CD4-positive, alpha-beta memory T cell (primary cell): ENCODE measurements at regions not wholly inside any gene's neighbourhood (a gene's known extent, or its start where the extent isn't known, plus 50 kb on each side); places are given as distances from the start of the nearest gene placed in this dataset.

Source experiments
- CTCF ChIA-PET: fragments of 350-600 bp; sonication (Branson Sonifier 250); formaldehyde crosslinking; loops from one replicate; lab custom pipeline; 2021; ENCODE audit warnings: inconsistent platforms; ENCODE audit not compliant: partially characterized antibody; lab: Charles Lee
- POLR2A ChIA-PET: fragments of 350-600 bp; sonication (Branson Sonifier 250); formaldehyde crosslinking; loops from one replicate; lab custom pipeline; 2021; ENCODE audit not compliant: partially characterized antibody; lab: Charles Lee
- DNase-seq, 5 donors: peaks; one replicate each; pipeline versions ENCODE4 v3.0.0 to v3.0.0-alpha.2; 2020 to 2022; ENCODE audit warnings: mixed read lengths in 1 of 5
- H3K27ac ChIP-seq: one replicate; pipeline ENCODE4 v1.7.0; 2013; ENCODE audit warnings: low read depth, low read length
- H3K27me3 ChIP-seq: 2 replicates; pipeline ENCODE4 v1.7.0; 2013; ENCODE audit warnings: mild to moderate bottlenecking, low read length, moderate library complexity; ENCODE audit not compliant: insufficient read depth
- H3K36me3 ChIP-seq: 2 replicates; pipeline ENCODE4 v1.7.0; 2013; ENCODE audit warnings: mild to moderate bottlenecking, low read length, moderate library complexity; ENCODE audit not compliant: insufficient read depth
- H3K4me1 ChIP-seq: 2 replicates; pipeline ENCODE4 v1.7.0; 2013; ENCODE audit warnings: mild to moderate bottlenecking, low read length, moderate library complexity; ENCODE audit not compliant: insufficient read depth
- H3K4me3 ChIP-seq, 2 donors: one replicate each; pipeline ENCODE4 v1.7.0; 2013; ENCODE audit warnings: low read length in 2 of 2, mild to moderate bottlenecking in 1 of 2
- H3K9me3 ChIP-seq, 2 donors: one replicate each; pipeline ENCODE4 v1.7.0; 2013; ENCODE audit warnings: low read length in 2 of 2, control low read depth in 1 of 2; ENCODE audit not compliant: control insufficient read depth in 1 of 2
- H3K27ac Mint-ChIP-seq, 7 donors: one replicate each; pipeline ENCODE4 v1.8.0; 2020 to 2021; ENCODE audit warnings: mixed read lengths in 7 of 7, mild to moderate bottlenecking in 6 of 7, inconsistent platforms in 3 of 7, moderate library complexity in 3 of 7
- H3K27me3 Mint-ChIP-seq, 2 donors: one replicate each; pipeline ENCODE4 v1.8.0; 2020 to 2021; ENCODE audit warnings: mixed read lengths in 2 of 2
- H3K36me3 Mint-ChIP-seq, 2 donors: one replicate each; pipeline ENCODE4 v1.8.0; 2020 to 2021; ENCODE audit warnings: mixed read lengths in 2 of 2, inconsistent platforms in 1 of 2, mild to moderate bottlenecking in 1 of 2
- H3K4me1 Mint-ChIP-seq, 4 donors: one replicate each; pipeline ENCODE4 v1.8.0; 2020 to 2021; ENCODE audit warnings: mixed read lengths in 4 of 4, mild to moderate bottlenecking in 1 of 4
- H3K4me3 Mint-ChIP-seq, 8 donors: one replicate each; pipeline ENCODE4 v1.8.0; 2020 to 2021; ENCODE audit warnings: mixed read lengths in 8 of 8, mild to moderate bottlenecking in 7 of 8, moderate library complexity in 6 of 8, inconsistent platforms in 3 of 8
- H3K9me3 Mint-ChIP-seq, 8 donors: one replicate each; pipeline ENCODE4 v1.8.0; 2020 to 2021; ENCODE audit warnings: mixed read lengths in 8 of 8, mild to moderate bottlenecking in 5 of 8, inconsistent platforms in 3 of 8, moderate library complexity in 1 of 8
- intact Hi-C: fragments of 100-400 bp; cut with micrococcal nuclease; formaldehyde crosslinking; loops from one replicate; pipeline ENCODE4 v1.15.1; 2023

GRCh38 chr12:28709986-28710685, 438.9 kb upstream of the FAR2 start:
- intact Hi-C loops: no loop called here
- Mint-ChIP-seq H3K4me1 (no peaks in the 10 kb centered on the region), H3K36me3 (no peaks in the 10 kb centered on the region), H3K27me3 (no peaks in the 10 kb centered on the region), H3K4me3 (no peak overlapping the region), H3K9me3 (peaks cover 0 to 4% (median 0%) of the 10 kb centered on the region in 8 donors), H3K27ac (no peak overlapping the region)
- no peak for DNase-seq
- Histone ChIP-seq H3K27ac (no peak overlapping the region), H3K4me1 (no peaks in the 10 kb centered on the region), H3K4me3 (no peak overlapping the region), H3K36me3 (no peaks in the 10 kb centered on the region), H3K9me3 (no peaks in the 10 kb centered on the region), H3K27me3 (no peaks in the 10 kb centered on the region)
- CTCF ChIA-PET: no interaction called here
- POLR2A ChIA-PET: no interaction called here

DNA sequence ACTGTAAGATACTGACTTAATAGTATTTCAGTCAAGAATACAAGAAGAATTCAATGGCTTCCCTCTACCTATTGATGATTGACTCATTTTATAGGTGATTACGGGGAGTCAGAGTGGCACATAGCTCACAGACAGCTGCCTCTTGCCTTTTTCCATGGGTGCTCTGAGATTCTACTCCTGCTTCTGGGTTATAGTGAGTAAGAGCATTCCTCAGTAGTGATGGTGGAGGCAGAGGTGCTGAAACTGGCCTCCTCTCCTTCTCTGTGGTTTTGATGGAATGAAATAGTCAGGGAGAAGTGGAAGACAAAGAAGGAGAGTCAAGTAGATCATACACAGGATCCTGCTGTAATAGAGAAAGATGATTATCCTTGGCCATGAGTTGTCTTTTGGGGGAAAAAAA, 438.2 kb upstream of the FAR2 start:
- Mint-ChIP-seq H3K36me3 (no peaks in the 10 kb centered on the region), H3K9me3 (peaks cover 0 to 5% (median 0%) of the 10 kb centered on the region in 8 donors), H3K4me3 (no peak overlapping the region), H3K27ac (no peak overlapping the region), H3K4me1 (no peaks in the 10 kb centered on the region), H3K27me3 (no peaks in the 10 kb centered on the region)
- no peaks in the 10 kb centered on the region for H3K4me1 ChIP-seq
- H3K27me3 ChIP-seq: no peaks in the 10 kb centered on the region
- no peak for DNase-seq
- ChIA-PET CTCF (no interaction called here), POLR2A (no interaction called here)
- intact Hi-C loops: no loop called here
- no peak overlapping the region for H3K27ac ChIP-seq
- no peaks in the 10 kb centered on the region for H3K9me3 ChIP-seq
- H3K36me3 ChIP-seq: no peaks in the 10 kb centered on the region
- H3K4me3 ChIP-seq: no peak overlapping the region

- Histone ChIP-seq H3K27me3 (no peaks in the 10 kb centered on the region), H3K27ac (no peak overlapping the region), H3K4me1 (no peaks in the 10 kb centered on the region), H3K36me3 (no peaks in the 10 kb centered on the region), H3K4me3 (no peak overlapping the region), H3K9me3 (no peaks in the 10 kb centered on the region)
- Mint-ChIP-seq H3K27ac (no peak overlapping the region), H3K4me1 (no peaks in the 10 kb centered on the region), H3K4me3 (no peak overlapping the region), H3K36me3 (no peaks in the 10 kb centered on the region), H3K9me3 (peaks cover 0 to 5% (median 0%) of the 10 kb centered on the region in 8 donors), H3K27me3 (no peaks in the 10 kb centered on the region)
- ChIA-PET CTCF (no interaction called here), POLR2A (no interaction called here)
- intact Hi-C loops: no loop called here
- no peak for DNase-seq
Measured at GRCh38 chr12:28711421-28711820, 437.7 kb upstream of the FAR2 start.

- ChIA-PET CTCF (no interaction called here), POLR2A (no interaction called here)
- H3K27ac Mint-ChIP-seq: no peak overlapping the region
- no peak for DNase-seq
- H3K27ac ChIP-seq: no peak overlapping the region
- H3K9me3 Mint-ChIP-seq: peaks cover 0 to 6% (median under 1%) of the 10 kb centered on the region in 8 donors
- H3K27me3 Mint-ChIP-seq: peaks cover 0 to 2% of the 10 kb centered on the region in 2 donors
- H3K9me3 ChIP-seq: no peaks in the 10 kb centered on the region
- H3K4me3 Mint-ChIP-seq: no peak overlapping the region
- intact Hi-C loops: no loop called here
- no peaks in the 10 kb centered on the region for H3K27me3 ChIP-seq
- no peak overlapping the region for H3K4me3 ChIP-seq
- no peaks in the 10 kb centered on the region for H3K36me3 ChIP-seq
- H3K4me1 ChIP-seq: no peaks in the 10 kb centered on the region
- no peaks in the 10 kb centered on the region for H3K4me1 Mint-ChIP-seq
- H3K36me3 Mint-ChIP-seq: no peaks in the 10 kb centered on the region
Measured at GRCh38 chr12:28742791-28743190, 406.3 kb upstream of the FAR2 start.

DNA sequence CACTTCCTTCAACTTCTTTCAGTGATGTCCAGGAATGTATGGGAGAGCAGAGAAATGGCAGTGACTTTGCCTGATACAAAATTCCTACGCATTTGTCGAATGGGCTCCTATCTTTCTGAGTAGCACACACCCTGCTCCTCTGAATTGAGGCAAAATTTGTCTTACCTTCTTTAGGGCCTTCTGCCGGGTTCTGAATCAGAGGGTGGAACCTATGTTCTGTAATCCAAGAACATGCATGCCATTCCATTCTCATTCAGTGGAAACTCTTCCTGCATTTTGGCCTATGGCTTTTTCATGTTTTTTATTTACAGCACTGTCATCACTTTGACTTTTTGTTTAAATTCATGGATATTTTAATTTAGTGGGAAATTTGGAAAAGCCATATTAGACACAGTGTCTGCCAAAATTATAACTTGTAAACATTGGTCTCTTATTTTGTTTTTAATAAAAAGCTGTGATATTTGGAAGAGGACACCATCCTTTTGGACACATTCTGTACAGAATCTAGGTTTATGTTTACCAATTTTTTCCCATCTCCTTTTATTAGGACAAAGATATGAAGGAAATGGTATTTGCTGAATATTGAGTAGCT, 402.2 kb upstream of the FAR2 start:
- Mint-ChIP-seq H3K4me3 (no peak overlapping the region), H3K36me3 (no peaks in the 10 kb centered on the region), H3K9me3 (peaks cover 0 to 5% (median 2%) of the 10 kb centered on the region in 8 donors), H3K27ac (no peak overlapping the region), H3K27me3 (peaks cover 0 to 2% of the 10 kb centered on the region in 2 donors), H3K4me1 (no peaks in the 10 kb centered on the region)
- intact Hi-C loops: no loop called here
- Histone ChIP-seq H3K27me3 (no peaks in the 10 kb centered on the region), H3K4me3 (no peak overlapping the region), H3K4me1 (no peaks in the 10 kb centered on the region), H3K9me3 (no peaks in the 10 kb centered on the region), H3K27ac (no peak overlapping the region), H3K36me3 (no peaks in the 10 kb centered on the region)
- ChIA-PET CTCF (interaction anchor here (1.4 kb wide), 1 partner anchor 13 kb away, joined by 4 read pairs; no protein-coding TSS in a partner anchor), POLR2A (no interaction called here)
- no peak for DNase-seq

- POLR2A ChIA-PET: no interaction called here
- no peaks in the 10 kb centered on the region for H3K36me3 ChIP-seq
- no peaks in the 10 kb centered on the region for H3K9me3 ChIP-seq
- no peaks in the 10 kb centered on the region for H3K4me1 Mint-ChIP-seq
- no peaks in the 10 kb centered on the region for H3K36me3 Mint-ChIP-seq
- H3K27ac Mint-ChIP-seq: no peak overlapping the region
- H3K27me3 Mint-ChIP-seq: no peaks in the 10 kb centered on the region
- no peak overlapping the region for H3K4me3 ChIP-seq
- peaks cover 0 to 6% (median 3%) of the 10 kb centered on the region in 8 donors for H3K9me3 Mint-ChIP-seq
- no peak overlapping the region for H3K4me3 Mint-ChIP-seq
- no peaks in the 10 kb centered on the region for H3K27me3 ChIP-seq
- intact Hi-C loops: no loop called here
- H3K4me1 ChIP-seq: no peaks in the 10 kb centered on the region
- CTCF ChIA-PET: no interaction called here
- no peak for DNase-seq
- H3K27ac ChIP-seq: no peak overlapping the region
Measured at GRCh38 chr12:28750946-28751685, 398.0 kb upstream of the FAR2 start.

DNA sequence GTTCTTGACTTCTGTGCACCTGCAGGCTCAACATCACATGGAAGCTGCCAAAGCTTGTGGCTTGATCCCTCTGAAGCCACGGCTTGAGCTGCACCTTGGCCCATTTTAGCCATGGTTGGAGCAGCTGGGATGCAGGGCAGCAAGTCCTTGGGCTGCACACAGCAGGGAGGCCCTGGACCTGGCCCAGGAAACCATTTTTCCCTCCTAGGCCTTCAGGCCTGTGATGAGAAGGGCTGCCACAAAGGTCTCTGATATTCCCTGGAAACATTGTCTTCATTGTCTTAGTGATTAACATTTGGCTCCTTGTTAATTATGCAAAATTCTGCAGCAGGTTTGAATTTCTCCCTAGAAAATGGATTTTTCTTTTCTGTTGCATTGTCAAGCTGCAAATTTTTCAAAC, 394.1 kb upstream of the FAR2 start:
- DNase-seq: no peak
- Histone ChIP-seq H3K36me3 (no peaks in the 10 kb centered on the region), H3K27ac (no peak overlapping the region), H3K9me3 (no peaks in the 10 kb centered on the region), H3K4me3 (no peak overlapping the region), H3K27me3 (no peaks in the 10 kb centered on the region), H3K4me1 (no peaks in the 10 kb centered on the region)
- Mint-ChIP-seq H3K36me3 (no peaks in the 10 kb centered on the region), H3K4me1 (no peaks in the 10 kb centered on the region), H3K9me3 (peaks cover 0 to 8% (median 3%) of the 10 kb centered on the region in 8 donors), H3K4me3 (no peak overlapping the region), H3K27ac (no peak overlapping the region), H3K27me3 (no peaks in the 10 kb centered on the region)
- ChIA-PET POLR2A (no interaction called here), CTCF (no interaction called here)
- intact Hi-C loops: no loop called here
